ENCODE measurements at regions not wholly inside any gene's neighbourhood (a gene's known extent, or its start where the extent isn't known, plus 50 kb on each side); places are given as distances from the start of the nearest gene placed in this dataset.
"Not testable (repeated sequence)": the region's sequence is repeated elsewhere in the genome, so short reads cannot be mapped to it uniquely, and the experiment has no call there.

DNA sequence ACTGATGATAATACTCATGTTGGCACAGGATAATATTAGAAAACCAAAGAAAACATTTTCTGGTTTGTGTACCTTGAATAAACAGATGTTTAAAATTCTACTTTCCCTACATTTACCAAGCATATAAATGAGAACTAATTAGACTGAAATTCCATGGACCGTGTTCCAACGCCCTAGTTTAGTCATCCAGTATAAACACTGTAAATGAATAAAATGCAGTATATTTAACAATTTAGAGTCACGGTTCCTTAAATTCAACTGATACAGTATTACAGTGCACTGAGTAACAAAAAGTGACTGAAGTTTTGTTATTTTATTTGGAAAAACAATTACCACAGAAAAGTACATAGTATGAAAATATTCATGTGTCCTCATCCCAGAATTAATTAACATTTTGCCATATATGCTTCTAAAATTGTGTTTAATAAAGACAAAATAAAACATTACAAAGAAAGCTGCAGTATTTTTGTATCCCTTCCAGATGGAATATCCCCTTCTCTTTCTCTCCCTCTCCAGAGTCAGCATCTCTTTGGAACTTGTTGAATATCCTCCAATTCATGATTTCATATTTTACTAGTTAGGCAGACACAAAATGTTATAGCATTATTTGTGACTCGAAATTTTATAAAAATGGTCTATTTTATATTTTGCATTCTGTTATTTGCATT lies 112.5 kb downstream of the HMHB1 start (continued):
- TF ChIP-seq, protein P1, sequence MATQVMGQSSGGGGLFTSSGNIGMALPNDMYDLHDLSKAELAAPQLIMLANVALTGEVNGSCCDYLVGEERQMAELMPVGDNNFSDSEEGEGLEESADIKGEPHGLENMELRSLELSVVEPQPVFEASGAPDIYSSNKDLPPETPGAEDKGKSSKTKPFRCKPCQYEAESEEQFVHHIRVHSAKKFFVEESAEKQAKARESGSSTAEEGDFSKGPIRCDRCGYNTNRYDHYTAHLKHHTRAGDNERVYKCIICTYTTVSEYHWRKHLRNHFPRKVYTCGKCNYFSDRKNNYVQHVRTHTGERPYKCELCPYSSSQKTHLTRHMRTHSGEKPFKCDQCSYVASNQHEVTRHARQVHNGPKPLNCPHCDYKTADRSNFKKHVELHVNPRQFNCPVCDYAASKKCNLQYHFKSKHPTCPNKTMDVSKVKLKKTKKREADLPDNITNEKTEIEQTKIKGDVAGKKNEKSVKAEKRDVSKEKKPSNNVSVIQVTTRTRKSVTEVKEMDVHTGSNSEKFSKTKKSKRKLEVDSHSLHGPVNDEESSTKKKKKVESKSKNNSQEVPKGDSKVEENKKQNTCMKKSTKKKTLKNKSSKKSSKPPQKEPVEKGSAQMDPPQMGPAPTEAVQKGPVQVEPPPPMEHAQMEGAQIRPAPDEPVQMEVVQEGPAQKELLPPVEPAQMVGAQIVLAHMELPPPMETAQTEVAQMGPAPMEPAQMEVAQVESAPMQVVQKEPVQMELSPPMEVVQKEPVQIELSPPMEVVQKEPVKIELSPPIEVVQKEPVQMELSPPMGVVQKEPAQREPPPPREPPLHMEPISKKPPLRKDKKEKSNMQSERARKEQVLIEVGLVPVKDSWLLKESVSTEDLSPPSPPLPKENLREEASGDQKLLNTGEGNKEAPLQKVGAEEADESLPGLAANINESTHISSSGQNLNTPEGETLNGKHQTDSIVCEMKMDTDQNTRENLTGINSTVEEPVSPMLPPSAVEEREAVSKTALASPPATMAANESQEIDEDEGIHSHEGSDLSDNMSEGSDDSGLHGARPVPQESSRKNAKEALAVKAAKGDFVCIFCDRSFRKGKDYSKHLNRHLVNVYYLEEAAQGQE (IDR thresholded peaks at IDR 0.05; ENCODE audit: low read depth, low read length), result no peak
- TF ChIP-seq FOXJ3 (CRISPR knock-in tag; IDR thresholded peaks at IDR 0.05), result no peak
- TF ChIP-seq, protein P2, sequence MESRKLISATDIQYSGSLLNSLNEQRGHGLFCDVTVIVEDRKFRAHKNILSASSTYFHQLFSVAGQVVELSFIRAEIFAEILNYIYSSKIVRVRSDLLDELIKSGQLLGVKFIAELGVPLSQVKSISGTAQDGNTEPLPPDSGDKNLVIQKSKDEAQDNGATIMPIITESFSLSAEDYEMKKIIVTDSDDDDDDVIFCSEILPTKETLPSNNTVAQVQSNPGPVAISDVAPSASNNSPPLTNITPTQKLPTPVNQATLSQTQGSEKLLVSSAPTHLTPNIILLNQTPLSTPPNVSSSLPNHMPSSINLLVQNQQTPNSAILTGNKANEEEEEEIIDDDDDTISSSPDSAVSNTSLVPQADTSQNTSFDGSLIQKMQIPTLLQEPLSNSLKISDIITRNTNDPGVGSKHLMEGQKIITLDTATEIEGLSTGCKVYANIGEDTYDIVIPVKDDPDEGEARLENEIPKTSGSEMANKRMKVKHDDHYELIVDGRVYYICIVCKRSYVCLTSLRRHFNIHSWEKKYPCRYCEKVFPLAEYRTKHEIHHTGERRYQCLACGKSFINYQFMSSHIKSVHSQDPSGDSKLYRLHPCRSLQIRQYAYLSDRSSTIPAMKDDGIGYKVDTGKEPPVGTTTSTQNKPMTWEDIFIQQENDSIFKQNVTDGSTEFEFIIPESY (IDR thresholded peaks at IDR 0.05; ENCODE audit: borderline replicate concordance, low read depth), result no peak
- no peak for TF ChIP-seq YY1 (IDR thresholded peaks at IDR 0.05; ENCODE audit: low read depth)
- no peak for TF ChIP-seq RXRA (IDR thresholded peaks at IDR 0.05; ENCODE audit: borderline replicate concordance, low read depth)
- TF ChIP-seq FOSL2 (IDR thresholded peaks at IDR 0.05; ENCODE audit: borderline replicate concordance, low read depth), result no peak
- no peak for TF ChIP-seq ELF1 (IDR thresholded peaks at IDR 0.05)
- TF ChIP-seq, protein P3, sequence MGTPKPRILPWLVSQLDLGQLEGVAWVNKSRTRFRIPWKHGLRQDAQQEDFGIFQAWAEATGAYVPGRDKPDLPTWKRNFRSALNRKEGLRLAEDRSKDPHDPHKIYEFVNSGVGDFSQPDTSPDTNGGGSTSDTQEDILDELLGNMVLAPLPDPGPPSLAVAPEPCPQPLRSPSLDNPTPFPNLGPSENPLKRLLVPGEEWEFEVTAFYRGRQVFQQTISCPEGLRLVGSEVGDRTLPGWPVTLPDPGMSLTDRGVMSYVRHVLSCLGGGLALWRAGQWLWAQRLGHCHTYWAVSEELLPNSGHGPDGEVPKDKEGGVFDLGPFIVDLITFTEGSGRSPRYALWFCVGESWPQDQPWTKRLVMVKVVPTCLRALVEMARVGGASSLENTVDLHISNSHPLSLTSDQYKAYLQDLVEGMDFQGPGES (IDR thresholded peaks at IDR 0.05; ENCODE audit: low read depth, low read length), result no peak
- no peak for TF ChIP-seq RAD21 (IDR thresholded peaks at IDR 0.05; ENCODE audit: low read length)

DNA sequence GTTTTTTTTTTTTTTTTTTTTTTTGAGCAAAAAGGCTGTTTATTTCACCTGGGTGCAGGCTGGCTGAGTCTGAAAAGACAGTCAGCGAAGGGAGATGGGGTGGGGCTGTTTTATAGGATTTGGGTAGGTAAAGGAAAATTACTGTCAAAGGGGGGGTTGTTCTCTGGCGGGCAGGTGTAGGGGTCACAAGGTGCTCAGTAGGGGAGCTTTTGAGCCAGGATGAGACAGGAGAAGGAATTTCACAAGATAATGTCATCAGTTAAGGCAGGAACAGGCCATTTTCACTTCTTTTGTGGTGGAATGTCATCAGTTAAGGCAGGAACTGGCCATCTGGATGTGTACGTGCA lies 113.0 kb downstream of the HMHB1 start:
- WGBS (ENCODE audit: low lambda C conversion rate), result 85% methylated on average over 3 of the region's 3 CpGs
- peaks cover 0 to 32% of the 10 kb centered on the region in 2 experiments; a peak in 3 of 4 replicates for H3K4me1 ChIP-seq (ENCODE audit: control insufficient read depth in 1 of 2, insufficient read depth in 2 of 2, low read depth in 1 of 2, low read length in 1 of 2)

More for the DNA sequence above, 113.0 kb downstream of the HMHB1 start:
- H3K4me2 ChIP-seq; H4K20me1 ChIP-seq (ENCODE audit: insufficient read depth); DNase-seq; H3K27ac ChIP-seq (ENCODE audit: low read depth in 2 of 2, low read length in 1 of 2); H2AFZ ChIP-seq (ENCODE audit: low read depth); H3K36me3 ChIP-seq (replicated peaks in 1 of 2; ENCODE audit: control insufficient read depth in 1 of 2, insufficient read depth in 2 of 2, low read length in 1 of 2); H3K27me3 ChIP-seq (ENCODE audit: insufficient read depth); H3K9me3 ChIP-seq; H3K9me2 ChIP-seq; CTCF ChIA-PET; H3K79me2 ChIP-seq (ENCODE audit: insufficient read depth); H3K9ac ChIP-seq; POLR2A ChIA-PET; H3K4me3 ChIP-seq (ENCODE audit: low read depth in 2 of 2, low read length in 1 of 2): not testable (repeated sequence)
- H3F3A ChIP-seq (replicated peaks; ENCODE audit: insufficient read depth), result peaks cover 30% of the 10 kb centered on the region
